ENCODE measurements at regions not wholly inside any gene's neighbourhood (a gene's known extent, or its start where the extent isn't known, plus 50 kb on each side); places are given as distances from the start of the nearest gene placed in this dataset.
A peak's percentile ranks its signal among the peaks of the same experiment; 100 is the strongest.

DNA sequence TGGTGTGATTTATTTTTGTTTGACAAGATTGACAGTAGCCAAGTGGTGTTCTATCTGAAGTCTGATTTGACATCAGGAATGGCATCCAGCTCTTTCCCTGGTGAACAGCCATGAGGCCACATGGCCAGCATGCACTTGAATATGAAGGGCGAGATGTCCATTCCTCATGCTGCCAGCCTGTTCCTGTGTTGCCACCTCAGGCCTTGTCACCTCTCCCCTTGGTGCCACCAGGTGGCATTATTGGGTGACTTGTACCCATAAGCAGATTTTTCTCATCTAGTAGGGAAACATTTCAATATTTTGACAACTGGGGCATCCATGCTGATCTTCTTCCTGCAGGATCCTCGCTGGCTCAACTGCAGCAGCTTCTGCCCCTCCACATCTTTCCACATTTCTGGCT lies 199.1 kb downstream of the ERMARD start:
- no peak overlapping the region for H2BK20ac ChIP-seq (ENCODE audit: low read length)
- no peaks in the 10 kb centered on the region for H3K36me3 ChIP-seq (ENCODE audit: control insufficient read depth in 2 of 4, insufficient read depth in 4 of 4, low read length in 3 of 4)
- DNase-seq (ENCODE audit: low read depth in 1 of 2, low spot score in 2 of 2) (no peak), FAIRE-seq (no peak)
- no peak overlapping the region for H3K9ac ChIP-seq (replicated peaks in 1 of 4; ENCODE audit: extremely low read depth in 1 of 4, low read depth in 3 of 4, low read length in 3 of 4)
- H2BK15ac ChIP-seq (ENCODE audit: low read length), result no peak overlapping the region
- H4K5ac ChIP-seq (ENCODE audit: insufficient read length, low read depth, low read length), result no peak overlapping the region
- H4K20me1 ChIP-seq (replicated peaks in 1 of 2; ENCODE audit: control insufficient read depth in 1 of 2, insufficient read depth in 2 of 2, low read length in 2 of 2), result peaks cover 0 to 1% of the 10 kb centered on the region in 2 experiments
- H3K27ac ChIP-seq (ENCODE audit: low read depth, low read length), result no peak overlapping the region
- H3K4me3 ChIP-seq (ENCODE audit: extremely low read depth in 1 of 4, insufficient read depth in 2 of 4, low read depth in 3 of 4, low read length in 4 of 4), result no peak overlapping the region
- ChIA-PET CTCF (ENCODE audit: partially characterized antibody) (interaction anchor here (0.7 to 2.5 kb wide), 8 partner anchors 9 to 572 kb away, joined by 3 to 11 read pairs (median 4); no protein-coding TSS in a partner anchor), POLR2A (ENCODE audit: partially characterized antibody) (no interaction called here)
- no peaks in the 10 kb centered on the region for H3K27me3 ChIP-seq (replicated peaks in 1 of 4; ENCODE audit: control insufficient read depth in 3 of 4, extremely low read depth in 1 of 4, insufficient read depth in 3 of 4, low read length in 3 of 4)
- WGBS, 2 experiments (ENCODE audit: extremely low coverage in 1 of 2, insufficient coverage in 1 of 2, insufficient read length in 1 of 2, insufficient replicate concordance in 2 of 2, low coverage in 1 of 2, low lambda C conversion rate in 2 of 2, missing lambda C conversion rate in 1 of 2), result 89% methylated on average over 2 of the region's 2 CpGs; no CpG with 5 or more reads in 1 of the 2 experiments
- H3K79me2 ChIP-seq (ENCODE audit: control insufficient read depth in 1 of 2, insufficient read depth in 2 of 2, low read length in 2 of 2), result no peaks in the 10 kb centered on the region
- no peak overlapping the region for H3K4ac ChIP-seq (replicated peaks; ENCODE audit: insufficient read length, low read depth, low read length)
- H2BK120ac ChIP-seq (replicated peaks; ENCODE audit: low read depth, low read length), result no peak overlapping the region
- H3K56ac ChIP-seq (replicated peaks; ENCODE audit: insufficient read length, low read depth, low read length), result no peak overlapping the region
- no peak overlapping the region for H3K23ac ChIP-seq (ENCODE audit: insufficient read length)
- no peak overlapping the region for H2AFZ ChIP-seq (ENCODE audit: low read length)
- no peaks in the 10 kb centered on the region; a peak in 1 of 7 replicates for H3K4me1 ChIP-seq (replicated peaks in 1 of 4; ENCODE audit: control insufficient read depth in 3 of 4, insufficient read depth in 4 of 4, low read length in 3 of 4)
- H3K79me1 ChIP-seq (ENCODE audit: low read depth, low read length), result no peaks in the 10 kb centered on the region
- H2AK5ac ChIP-seq (ENCODE audit: low read depth, low read length), result no peak overlapping the region
- H2BK12ac ChIP-seq (ENCODE audit: low read depth, low read length), result no peak overlapping the region; the same call in 1 of the 2 replicates
- H3K4me2 ChIP-seq (ENCODE audit: insufficient read depth in 1 of 2, low read depth in 2 of 2, low read length in 2 of 2), result no peak overlapping the region
- H2BK5ac ChIP-seq (ENCODE audit: low read depth, low read length), result no peak overlapping the region
- H3K18ac ChIP-seq (ENCODE audit: extremely low read depth, low read length), result no peak overlapping the region
- H4K8ac ChIP-seq (ENCODE audit: extremely low read depth, insufficient read depth, low read length), result no peak overlapping the region
- H3K14ac ChIP-seq (ENCODE audit: insufficient read length), result no peak overlapping the region
- no peaks in the 10 kb centered on the region for H3K23me2 ChIP-seq (ENCODE audit: low read depth, low read length)
- no peak overlapping the region for H4K91ac ChIP-seq (replicated peaks; ENCODE audit: insufficient read length, low read length)
- H3K9me3 ChIP-seq (ENCODE audit: insufficient read depth in 2 of 2, low read depth in 1 of 2, low read length in 1 of 2), result no peaks in the 10 kb centered on the region
- peak; percentile 33 to 52 (median 34); a peak in 3 of 4 replicates for TF ChIP-seq CTCF (IDR thresholded peaks at IDR 0.05; ENCODE audit: control extremely low read depth in 1 of 3, insufficient read depth in 1 of 3, low read depth in 1 of 3, low read length in 3 of 3)
- peak; percentile 55 to 65 for TF ChIP-seq RAD21 (IDR thresholded peaks at IDR 0.05 in 1 of 2, conservative IDR thresholded peaks at IDR 0.05 in 1 of 2; ENCODE audit: low read depth in 2 of 2, low read length in 2 of 2)
- TF ChIP-seq, protein P1, sequence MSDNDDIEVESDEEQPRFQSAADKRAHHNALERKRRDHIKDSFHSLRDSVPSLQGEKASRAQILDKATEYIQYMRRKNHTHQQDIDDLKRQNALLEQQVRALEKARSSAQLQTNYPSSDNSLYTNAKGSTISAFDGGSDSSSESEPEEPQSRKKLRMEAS (IDR thresholded peaks at IDR 0.05), result 0 out of 2 replicates have a peak, but pooled peaks have one; percentile 25
- TF ChIP-seq ASH2L (IDR thresholded peaks at IDR 0.05; ENCODE audit: low read length), result no peak
- TF ChIP-seq RNF2 (IDR thresholded peaks at IDR 0.05; ENCODE audit: borderline replicate concordance, low read depth, low read length, missing control alignments, poor library complexity, severe bottlenecking), result no peak
- no peak for TF ChIP-seq JUND (IDR thresholded peaks at IDR 0.05; ENCODE audit: low read length)
- no peak for TF ChIP-seq CEBPB (IDR thresholded peaks at IDR 0.05; ENCODE audit: low read depth, low read length)

All from H1 (cell line).